Posterior vena cava (tissue), 2 donors: ENCODE measurements at regions not wholly inside any gene's neighbourhood (a gene's known extent, or its start where the extent isn't known, plus 50 kb on each side); places are given as distances from the start of the nearest gene placed in this dataset.

Source experiments
- DNase-seq: peaks from one replicate; pipeline ENCODE4 v3.0.0-alpha.2; 2020; ENCODE audit warnings: low spot score
- intact Hi-C, 2 donors: fragments of 100-400 bp; cut with DNase I; formaldehyde crosslinking; loops; one replicate each; pipeline versions ENCODE4 v1.14.1 to v1.14.2; 2022 to 2023
- donor health status: DM: yes; HTN: yes; CAD: no.
- donor health status: DM: yes; HTN: yes; CAD: no.

GRCh38 chr3:30341851-30342250 lies 264.6 kb upstream of the TGFBR2 start:
- DNase-seq, result no peak
- intact Hi-C loops, result no loop called here

- intact Hi-C loops, result no loop called here
- no peak for DNase-seq
Measured at GRCh38 chr3:30342318-30343060, 263.9 kb upstream of the TGFBR2 start.

GRCh38 chr3:30343067-30343831 lies 263.2 kb upstream of the TGFBR2 start:
- DNase-seq, result no peak
- intact Hi-C loops, result no loop called here

- DNase-seq, result no peak
- intact Hi-C loops, result no loop called here
Measured at GRCh38 chr3:30343861-30344260, 262.5 kb upstream of the TGFBR2 start.

GRCh38 chr3:30344288-30344687 lies 262.1 kb upstream of the TGFBR2 start:
- no peak for DNase-seq
- intact Hi-C loops, result no loop called here

DNA sequence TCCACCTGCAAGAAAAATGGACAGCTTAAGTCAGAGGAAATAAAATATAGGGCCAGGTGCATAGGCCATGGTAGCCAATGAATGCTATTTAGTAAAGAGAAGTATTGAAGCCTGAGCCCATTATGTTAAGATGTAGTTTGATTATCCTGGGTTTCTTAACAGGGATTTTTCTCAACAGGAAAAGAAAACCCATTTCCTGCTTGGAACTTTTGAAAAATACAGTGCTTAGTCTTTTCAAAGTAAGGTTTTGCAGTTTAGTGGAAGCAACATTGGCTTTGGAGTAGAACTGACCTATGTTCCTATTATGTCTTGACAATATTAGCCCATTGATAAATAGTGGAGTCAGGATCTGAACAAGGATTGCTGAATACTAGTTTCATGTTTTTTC lies 259.5 kb upstream of the TGFBR2 start:
- intact Hi-C loops, result no loop called here
- DNase-seq, result no peak

DNA sequence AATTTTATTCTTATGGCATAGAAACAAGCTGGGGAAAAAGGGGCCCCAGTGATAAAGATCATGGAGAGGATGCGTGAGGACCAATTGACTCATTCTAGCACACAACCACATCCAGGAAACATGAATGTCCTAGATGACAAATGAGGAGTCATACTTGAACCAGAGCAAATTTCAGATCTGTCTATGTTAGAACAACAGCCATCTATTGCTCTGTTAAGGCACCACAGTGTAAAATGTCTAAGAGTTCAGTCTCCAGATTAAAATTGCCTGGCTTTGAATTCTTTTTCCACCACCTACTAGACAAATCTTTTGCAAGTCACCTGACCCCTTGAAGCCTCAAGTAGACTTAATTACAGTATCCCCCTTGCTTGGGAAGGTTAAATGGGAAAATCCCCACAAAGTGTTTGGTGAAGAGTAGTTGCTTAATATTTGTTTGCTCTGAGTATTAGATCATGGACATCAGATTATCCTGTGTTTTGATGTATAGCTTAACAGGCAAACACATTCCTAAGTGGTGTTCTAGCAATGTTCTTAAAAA lies 258.7 kb upstream of the TGFBR2 start:
- intact Hi-C loops, result no loop called here

GRCh38 chr3:30349507-30349906 lies 256.9 kb upstream of the TGFBR2 start:
- intact Hi-C loops, result no loop called here
- no peak for DNase-seq

More for the DNA sequence above, 258.7 kb upstream of the TGFBR2 start:
- DNase-seq, result no peak

DNA sequence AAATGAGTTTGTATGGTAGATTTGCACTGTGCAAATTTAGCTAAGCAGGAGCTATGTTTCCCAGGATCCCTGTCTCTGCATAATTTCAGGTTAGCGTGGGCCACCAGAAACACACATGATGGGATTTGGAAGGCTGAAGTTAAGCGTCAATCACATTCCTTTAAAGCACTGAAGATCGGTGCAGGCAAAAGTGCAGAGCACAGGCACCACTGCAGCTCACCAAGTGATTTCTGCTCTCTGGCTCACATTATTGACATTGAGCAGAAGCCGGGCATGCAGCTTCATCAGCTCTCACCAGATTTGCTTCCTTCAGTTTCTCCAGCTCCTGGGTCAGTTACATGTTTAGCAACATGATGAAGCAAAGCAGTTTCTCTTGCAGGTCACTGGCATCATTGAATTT lies 256.4 kb upstream of the TGFBR2 start:
- intact Hi-C loops, result no loop called here
- no peak for DNase-seq

GRCh38 chr3:30350901-30351300 lies 255.5 kb upstream of the TGFBR2 start:
- intact Hi-C loops, result no loop called here

GRCh38 chr3:30352410-30353318 lies 253.7 kb upstream of the TGFBR2 start:
- DNase-seq, result no peak
- intact Hi-C loops, result no loop called here

More at GRCh38 chr3:30350901-30351300, 255.5 kb upstream of the TGFBR2 start:
- no peak for DNase-seq

DNA sequence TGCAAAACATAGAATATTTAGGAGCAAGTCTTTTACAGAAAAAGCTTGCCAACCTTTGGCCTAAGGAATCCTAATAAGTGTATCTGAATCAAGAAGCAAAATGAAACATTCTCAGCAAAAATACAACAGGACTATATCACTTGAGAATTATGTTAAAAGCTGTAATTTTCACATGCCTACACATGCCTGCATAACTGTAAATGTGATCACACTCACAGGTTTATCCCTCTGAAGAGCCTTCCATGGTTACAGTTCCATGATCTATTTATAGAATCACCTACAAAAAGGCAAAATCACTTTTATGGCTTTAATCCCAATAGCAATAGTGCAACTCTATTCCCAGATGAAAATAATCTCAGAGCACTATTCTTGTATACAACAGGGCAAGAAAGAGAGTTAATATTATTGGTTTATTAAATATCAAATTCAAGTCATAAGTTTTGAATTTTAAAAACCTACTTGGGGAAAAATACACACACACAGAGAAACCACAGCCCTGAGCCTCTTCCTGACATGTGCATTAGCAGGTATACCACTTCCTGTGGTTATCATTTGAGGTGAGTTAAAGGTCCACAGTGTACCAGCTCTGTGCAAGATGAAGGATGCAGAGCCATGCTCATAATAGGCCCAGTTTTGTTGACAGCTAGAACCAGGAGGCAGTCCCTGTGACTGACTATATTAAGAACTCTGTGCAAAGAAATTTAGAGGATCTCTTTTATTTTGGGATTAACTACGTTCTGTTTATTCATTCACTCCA lies 252.5 kb upstream of the TGFBR2 start:
- intact Hi-C loops, result no loop called here
- DNase-seq, result no peak

- no peak for DNase-seq
- intact Hi-C loops, result no loop called here
Measured at GRCh38 chr3:30354513-30354912, 251.9 kb upstream of the TGFBR2 start.

DNA sequence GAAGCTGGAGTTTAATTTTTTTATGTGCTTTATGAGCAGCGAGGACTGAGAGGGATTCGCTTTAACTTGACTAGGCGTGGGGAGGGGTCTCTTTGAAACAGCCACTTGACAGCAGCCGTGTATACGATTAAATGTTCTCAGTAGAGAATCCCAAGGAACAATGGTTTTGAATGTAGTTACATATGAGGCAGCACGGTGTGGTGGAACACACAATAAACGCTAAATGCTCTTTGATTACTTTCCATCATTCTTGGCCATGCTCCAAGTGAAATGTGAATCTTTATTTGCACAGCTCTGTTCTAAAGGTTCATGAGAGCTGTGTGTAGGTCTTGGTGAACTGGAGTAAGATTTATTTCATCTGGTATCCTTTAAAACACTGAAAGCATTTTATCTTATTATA lies 251.4 kb upstream of the TGFBR2 start:
- intact Hi-C loops, result no loop called here

DNA sequence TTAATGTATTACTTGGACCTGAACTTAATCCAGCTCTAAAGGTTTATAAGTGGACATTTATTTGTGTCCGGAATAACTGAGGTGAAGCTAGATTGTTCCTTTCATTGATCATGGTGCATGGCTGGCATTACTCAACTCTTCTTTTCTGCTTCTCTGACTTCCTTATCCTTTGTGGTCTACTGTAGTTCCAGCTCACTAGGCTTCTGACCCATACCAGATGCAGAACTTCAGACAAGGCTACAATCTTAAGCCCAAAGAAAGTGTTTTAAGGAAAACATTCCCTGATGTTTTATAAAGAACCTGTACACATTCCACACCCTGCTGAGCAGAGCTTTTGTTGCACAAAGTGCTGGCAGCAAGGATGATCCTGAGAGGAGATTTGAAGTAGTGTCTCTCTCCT lies 250.8 kb upstream of the TGFBR2 start:
- intact Hi-C loops, result no loop called here
- no peak for DNase-seq

More for the DNA sequence above, 251.4 kb upstream of the TGFBR2 start:
- no peak for DNase-seq

DNA sequence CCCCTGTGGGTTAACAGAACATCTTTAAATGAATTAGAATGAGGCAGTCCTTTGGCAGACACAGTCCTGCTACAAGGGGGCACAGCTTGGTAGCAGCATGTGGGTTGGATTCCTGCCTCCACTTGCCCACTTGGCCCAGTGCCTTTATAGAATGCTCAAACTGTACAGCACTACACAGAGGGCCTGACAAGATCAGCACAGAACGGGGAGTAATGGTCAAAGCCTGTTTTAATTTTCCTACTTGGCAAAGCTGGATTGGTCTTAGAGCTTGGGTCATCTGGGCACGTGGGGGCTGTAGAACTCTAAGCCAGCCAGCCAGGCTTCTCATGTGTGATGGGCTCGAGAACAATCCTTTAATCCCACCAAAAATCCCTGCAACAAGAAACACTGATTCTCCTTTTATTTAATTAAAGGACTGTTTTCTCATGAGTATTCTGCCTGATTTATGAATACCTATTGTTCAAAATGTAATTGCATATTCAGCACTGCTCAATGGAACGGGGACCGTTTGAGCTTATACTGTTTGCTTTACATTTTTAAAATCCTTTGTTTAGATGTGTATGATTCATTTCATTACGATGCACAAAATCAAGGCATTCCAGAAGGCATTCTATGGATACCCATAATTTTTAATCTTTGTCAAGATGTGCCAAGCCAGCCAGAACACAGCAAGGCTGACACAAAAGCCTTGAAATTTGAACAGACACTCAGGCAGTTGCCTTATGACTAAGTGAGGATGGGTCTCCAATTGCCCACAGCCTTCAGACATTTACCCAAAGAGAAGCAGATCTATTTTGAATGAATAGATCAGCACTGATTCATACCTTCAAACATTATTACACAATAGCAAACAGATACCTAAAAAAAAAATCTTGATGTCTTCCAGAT lies 249.3 kb upstream of the TGFBR2 start:
- intact Hi-C loops, result no loop called here
- DNase-seq, result no peak

- intact Hi-C loops, result no loop called here
- no peak for DNase-seq
Measured at GRCh38 chr3:30357897-30358296, 248.5 kb upstream of the TGFBR2 start.

GRCh38 chr3:30358871-30359270 lies 247.5 kb upstream of the TGFBR2 start:
- intact Hi-C loops, result no loop called here
- no peak for DNase-seq
